ENCODE measurements at regions not wholly inside any gene's neighbourhood (a gene's known extent, or its start where the extent isn't known, plus 50 kb on each side); places are given as distances from the start of the nearest gene placed in this dataset.
"Not testable (repeated sequence)": the region's sequence is repeated elsewhere in the genome, so short reads cannot be mapped to it uniquely, and the experiment has no call there.

- no peak for DNase-seq (ENCODE audit: low read depth)
- no peak overlapping the region for H3K4me3 ChIP-seq (ENCODE audit: low read depth, low read length)
- TF ChIP-seq CTCF (conservative IDR thresholded peaks at IDR 0.05; ENCODE audit: low read depth, low read length) = no peak
These were observed 193.2 kb upstream of the HS6ST1 start for GRCh38 chr2:128511731-128512378.

- no peak for DNase-seq (ENCODE audit: low read depth)
- TF ChIP-seq CTCF (conservative IDR thresholded peaks at IDR 0.05; ENCODE audit: low read depth, low read length) = no peak
- no peak overlapping the region for H3K4me3 ChIP-seq (ENCODE audit: low read depth, low read length)
These were observed 193.9 kb upstream of the HS6ST1 start for GRCh38 chr2:128512379-128513115.

- DNase-seq (ENCODE audit: low read depth) = no peak
- no peak overlapping the region for H3K4me3 ChIP-seq (ENCODE audit: low read depth, low read length)
- TF ChIP-seq CTCF (conservative IDR thresholded peaks at IDR 0.05; ENCODE audit: low read depth, low read length) = no peak
These were observed 194.7 kb upstream of the HS6ST1 start for GRCh38 chr2:128513116-128513960.

- DNase-seq (ENCODE audit: low read depth) = no peak
- H3K4me3 ChIP-seq (ENCODE audit: low read depth, low read length) = no peak overlapping the region
- TF ChIP-seq CTCF (conservative IDR thresholded peaks at IDR 0.05; ENCODE audit: low read depth, low read length) = no peak
These were observed 195.3 kb upstream of the HS6ST1 start for GRCh38 chr2:128513961-128514283.

GRCh38 chr2:128514555-128514955, 195.9 kb upstream of the HS6ST1 start:
- TF ChIP-seq CTCF (conservative IDR thresholded peaks at IDR 0.05; ENCODE audit: low read depth, low read length) = no peak
- H3K4me3 ChIP-seq (ENCODE audit: low read depth, low read length) = no peak overlapping the region
- no peak for DNase-seq (ENCODE audit: low read depth)

- H3K4me3 ChIP-seq (ENCODE audit: low read depth, low read length) = no peak overlapping the region
- no peak for TF ChIP-seq CTCF (conservative IDR thresholded peaks at IDR 0.05; ENCODE audit: low read depth, low read length)
- no peak for DNase-seq (ENCODE audit: low read depth)
These were observed 198.3 kb upstream of the HS6ST1 start for GRCh38 chr2:128516938-128517337.

- H3K4me3 ChIP-seq (ENCODE audit: low read depth, low read length); DNase-seq (ENCODE audit: low read depth): not testable (repeated sequence)
These were observed 200.4 kb upstream of the HS6ST1 start for GRCh38 chr2:128519028-128519427.
